K562 (cell line): ENCODE measurements at regions not wholly inside any gene's neighbourhood (a gene's known extent, or its start where the extent isn't known, plus 50 kb on each side); places are given as distances from the start of the nearest gene placed in this dataset.
A peak's percentile ranks its signal among the peaks of the same experiment; 100 is the strongest.
"Not testable (repeated sequence)": the region's sequence is repeated elsewhere in the genome, so short reads cannot be mapped to it uniquely, and the experiment has no call there.

Experiments used
- ATAC-seq: fragments of 200-7000 bp; cut with Tn5 transposase; 3 replicates; pipeline ENCODE4 v1.9.1; 2020; ENCODE audit warnings: moderate library complexity
- BruUV-seq: library from RNA; stranded (reverse); fragments of 400-500 nt; replicated peaks from 2 replicates; lab custom pipeline; 2021; lab: Mats Ljungman, UMichigan
- CTCF ChIA-PET: fragments of 300-600 bp; formaldehyde crosslinking; extraction: SDS; loops from one replicate; lab custom pipeline; 2021; ENCODE audit warnings: low intra/inter-chr PET ratio; lab: Yijun Ruan, JAX
- POLR2A ChIA-PET: fragments of 300-600, 350-650 bp; sonication (Branson Sonifier 250); formaldehyde crosslinking; extraction: SDS; loops from one replicate; lab custom pipeline; 2021; ENCODE audit warnings: antibody characterized with exemption, inconsistent platforms; lab: Yijun Ruan, JAX
- DNase-seq, 4 experiments: peaks; one replicate each; pipeline versions ENCODE4 v3.0.0 to v3.0.0-alpha.2; 2011 to 2018; ENCODE audit warnings: low spot score in 3 of 4, mixed read lengths in 3 of 4; ENCODE audit errors: extremely low read depth in 1 of 4
- FAIRE-seq: peaks from 2 replicates; lab custom pipeline; 2011; peaks lifted over from hg19 to GRCh38; lab: Jason Lieb, UNC
- H2AFZ ChIP-seq: 2 replicates; pipeline ENCODE4 v1.6.0; 2011; ENCODE audit warnings: low read depth, low read length, control low read depth, inconsistent platforms
- H3K27ac ChIP-seq: fragments of 200-600 bp; 3 replicates; pipeline ENCODE4 v1.8.0; 2011; ENCODE audit warnings: low read depth, mild to moderate bottlenecking, control low read depth, inconsistent platforms, low read length, moderate library complexity, mixed read lengths; ENCODE audit errors: extremely low read depth
- H3K27me3 ChIP-seq, 2 experiments: fragments of 300-600 bp in 1 of 2; 2 replicates in 1 of 2; 3 replicates in 1 of 2; pipeline versions ENCODE4 v1.6.0 to v1.8.0; 2011; ENCODE audit warnings: inconsistent platforms in 2 of 2, low read length in 2 of 2, mild to moderate bottlenecking in 1 of 2, mixed read lengths in 1 of 2, moderate library complexity in 1 of 2; ENCODE audit not compliant: control insufficient read depth in 2 of 2, insufficient read depth in 2 of 2
- H3K36me3 ChIP-seq: fragments of 300-600 bp; 3 replicates; pipeline ENCODE4 v1.8.0; 2011; ENCODE audit warnings: mild to moderate bottlenecking, low read length, inconsistent platforms; ENCODE audit not compliant: control insufficient read depth, insufficient read depth
- H3K4me1 ChIP-seq, 2 experiments: fragments of 200-600 bp in 1 of 2; replicated peaks in 1 of 2; 2 replicates in 1 of 2; 3 replicates in 1 of 2; pipeline versions ENCODE4 v1.5.1 to v1.8.0; 2011; ENCODE audit warnings: inconsistent platforms in 2 of 2, low read length in 2 of 2, mild to moderate bottlenecking in 1 of 2, mixed read lengths in 1 of 2, moderate library complexity in 1 of 2; ENCODE audit not compliant: control insufficient read depth in 2 of 2, insufficient read depth in 2 of 2
- H3K4me2 ChIP-seq: 2 replicates; pipeline ENCODE4 v1.6.1; 2011; ENCODE audit warnings: low read length, control low read depth, inconsistent platforms, mixed read lengths; ENCODE audit not compliant: insufficient read depth
- H3K4me3 ChIP-seq: fragments of 200-600 bp; sonication (generic), shearing (Covaris generic); 2 replicates; pipeline ENCODE4 v1.5.1; 2016; ENCODE audit warnings: control low read depth, inconsistent platforms
- H3K79me2 ChIP-seq: fragments of 200-600 bp; 3 replicates; pipeline ENCODE4 v1.8.0; 2011; ENCODE audit warnings: low read length, inconsistent platforms; ENCODE audit not compliant: control insufficient read depth, insufficient read depth
- H3K9ac ChIP-seq, 2 experiments: 2 replicates each; pipeline versions ENCODE4 v1.6.0 to v1.6.1; 2011; ENCODE audit warnings: low read depth in 2 of 2, low read length in 2 of 2, control low read depth in 1 of 2, inconsistent platforms in 1 of 2, mild to moderate bottlenecking in 1 of 2, mixed read lengths in 1 of 2; ENCODE audit not compliant: insufficient read depth in 1 of 2
- H3K9me1 ChIP-seq: one replicate; pipeline ENCODE4 v1.6.0; 2011; ENCODE audit warnings: inconsistent platforms, mild to moderate bottlenecking, low read length, moderate library complexity; ENCODE audit not compliant: control insufficient read depth, insufficient read depth
- H3K9me3 ChIP-seq: replicated peaks from 2 replicates; pipeline ENCODE4 v1.5.1; 2011; ENCODE audit warnings: low read depth, low read length, inconsistent platforms; ENCODE audit not compliant: control insufficient read depth, insufficient read depth
- H4K20me1 ChIP-seq: replicated peaks from 2 replicates; pipeline ENCODE4 v1.6.1; 2011; ENCODE audit warnings: low read length, inconsistent platforms, mixed read lengths; ENCODE audit not compliant: control insufficient read depth, insufficient read depth
- CBX3 ChIP-seq, 2 experiments: IDR thresholded peaks; 1 replicate in 1 of 2; 2 replicates in 1 of 2; pipeline ENCODE4 v1.6.1; 2012; ENCODE audit warnings: inconsistent platforms in 2 of 2, low read length in 2 of 2, borderline replicate concordance in 1 of 2, control low read depth in 1 of 2
- WGBS: fragments of 100-300 bp; shearing (Covaris generic); methylation state at CpG from one replicate; pipeline ENCODE4 v1.1.6; 2016; ENCODE audit warnings: low coverage, mixed read lengths; ENCODE audit not compliant: insufficient coverage; ENCODE audit errors: missing lambda C conversion rate; 5-methylcytosine and 5-hydroxymethylcytosine counted together
- in situ Hi-C: fragments of 300-500 bp; cut with MboI; formaldehyde crosslinking; loops from 4 replicates; pipeline ENCODE4 v1.15.0; 2018; ENCODE audit warnings: inconsistent platforms, mixed read lengths
- intact Hi-C: fragments of 100-400 bp; cut with micrococcal nuclease; formaldehyde crosslinking; loops from 2 replicates; pipeline ENCODE4 v1.14.2; 2022

DNA sequence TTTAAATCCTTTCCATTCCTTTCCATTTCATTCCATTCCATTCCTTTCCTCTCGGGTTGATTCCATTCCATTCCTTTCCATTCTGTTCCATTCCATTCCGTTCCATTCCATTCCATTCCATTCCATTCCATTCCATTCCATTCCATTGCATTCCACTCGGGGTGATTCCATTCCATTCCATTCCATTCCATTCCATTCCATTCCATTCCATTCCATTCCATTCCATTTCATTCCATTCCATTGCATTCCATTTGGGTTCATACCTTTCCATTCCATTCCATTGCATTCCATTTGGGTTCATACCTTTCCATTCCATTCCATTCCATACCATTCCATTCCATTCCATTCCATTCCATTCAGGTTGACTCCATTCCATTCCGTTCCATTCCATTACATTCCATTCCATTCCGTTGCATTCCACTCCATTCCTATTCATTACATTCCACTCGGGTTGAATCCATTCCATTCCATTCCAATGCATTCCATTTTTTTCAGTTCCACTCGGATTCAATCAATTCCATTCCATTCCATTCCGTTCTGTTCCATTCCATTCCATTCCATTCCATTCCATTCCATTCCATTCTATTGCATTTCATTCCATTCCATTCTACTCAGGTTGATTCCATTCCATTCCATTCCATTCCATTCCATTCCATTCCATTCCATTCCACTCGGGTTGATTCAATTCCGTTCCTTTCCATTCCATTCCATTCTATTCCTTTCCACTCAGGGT lies 164.4 kb downstream of the CWH43 start:
- 0 out of 3 replicates have a peak, but pooled peaks have one; percentile 24 for ATAC-seq
- H3K79me2 ChIP-seq, intact Hi-C loops, H3K9ac ChIP-seq, CTCF ChIA-PET, H3K36me3 ChIP-seq, BruUV-seq, H3K4me3 ChIP-seq: not testable (repeated sequence)
- in situ Hi-C loops: loop anchor here (10.0 kb wide), 1 partner anchor 484 kb away; no protein-coding TSS in a partner anchor
- TF ChIP-seq CBX3 (IDR thresholded peaks at IDR 0.05; ENCODE audit: borderline replicate concordance in 1 of 2, low read length in 2 of 2): peak in 1 of 2 experiments; percentile 33; a peak in 1 of 3 replicates
- TF ChIP-seq, all 486 proteins: peak for 1; not testable (repeated sequence) for 485
- H3K4me2 ChIP-seq, H3K9me1 ChIP-seq, H3K4me1 ChIP-seq, FAIRE-seq, DNase-seq, H3K27me3 ChIP-seq, H4K20me1 ChIP-seq, POLR2A ChIA-PET, H2AFZ ChIP-seq, H3K27ac ChIP-seq: not testable (repeated sequence)
- under 1% methylated on average over 10 of the region's 10 CpGs for WGBS
- peaks cover 18% of the 10 kb centered on the region; the same call in 1 of the 2 replicates for H3K9me3 ChIP-seq

GRCh38 chr4:49153011-49153410 lies 166.9 kb downstream of the CWH43 start:
- CTCF ChIA-PET, H3K9me1 ChIP-seq, H3K9ac ChIP-seq, FAIRE-seq, H2AFZ ChIP-seq, H4K20me1 ChIP-seq, H3K4me1 ChIP-seq, H3K27ac ChIP-seq, H3K4me3 ChIP-seq, BruUV-seq, H3K27me3 ChIP-seq, H3K36me3 ChIP-seq, H3K79me2 ChIP-seq, DNase-seq, H3K4me2 ChIP-seq, POLR2A ChIA-PET, intact Hi-C loops: not testable (repeated sequence)
- H3K9me3 ChIP-seq: peaks cover 17% of the 10 kb centered on the region; the same call in 1 of the 2 replicates
- in situ Hi-C loops: loop anchor here (10.0 kb wide), 1 partner anchor 482 kb away; no protein-coding TSS in a partner anchor
- 3% methylated on average over 11 of the region's 11 CpGs for WGBS
- 0 out of 3 replicates have a peak, but pooled peaks have one; percentile 31 for ATAC-seq

GRCh38 chr4:49154308-49155103 lies 168.4 kb downstream of the CWH43 start:
- H3K4me2 ChIP-seq, H3K36me3 ChIP-seq, H3K27me3 ChIP-seq, H4K20me1 ChIP-seq, H3K27ac ChIP-seq, FAIRE-seq, H3K79me2 ChIP-seq, intact Hi-C loops, H3K4me1 ChIP-seq, CTCF ChIA-PET, DNase-seq, H2AFZ ChIP-seq, H3K9me1 ChIP-seq, H3K4me3 ChIP-seq, POLR2A ChIA-PET, H3K9ac ChIP-seq, BruUV-seq, H3K9me3 ChIP-seq: not testable (repeated sequence)
- in situ Hi-C loops: loop anchor here (10.0 kb wide), 1 partner anchor 480 kb away; no protein-coding TSS in a partner anchor
- 1% methylated on average over 11 of the region's 11 CpGs for WGBS
- ATAC-seq: peak; percentile 77
